GM19452 (cell line): ENCODE measurements at regions not wholly inside any gene's neighbourhood (a gene's known extent, or its start where the extent isn't known, plus 50 kb on each side); places are given as distances from the start of the nearest gene placed in this dataset.
"Not testable (repeated sequence)": the region's sequence is repeated elsewhere in the genome, so short reads cannot be mapped to it uniquely, and the experiment has no call there.

Source experiments
- ATAC-seq: cut with Tn5 transposase; IDR thresholded peaks from one replicate; pipeline ENCODE4 v1.9.1; 2021; ENCODE audit not compliant: unreplicated experiment

- ATAC-seq, result not testable (repeated sequence)
Measured at GRCh38 chr12:29029484-29029883, 119.6 kb upstream of the FAR2 start.

GRCh38 chr12:29030006-29030405, 119.1 kb upstream of the FAR2 start:
- no peak for ATAC-seq

- no peak for ATAC-seq
Measured at GRCh38 chr12:29032446-29032845, 116.6 kb upstream of the FAR2 start.

GRCh38 chr12:29033519-29033918, 115.6 kb upstream of the FAR2 start:
- no peak for ATAC-seq

GRCh38 chr12:29035112-29035511, 114.0 kb upstream of the FAR2 start:
- ATAC-seq, result no peak

GRCh38 chr12:29039013-29039412, 110.1 kb upstream of the FAR2 start:
- ATAC-seq, result no peak

GRCh38 chr12:29041621-29042020, 107.5 kb upstream of the FAR2 start:
- ATAC-seq, result no peak

- ATAC-seq, result no peak
Measured at GRCh38 chr12:29043069-29043468, 106.0 kb upstream of the FAR2 start.

- ATAC-seq, result no peak
Measured at GRCh38 chr12:29044799-29045198, 104.3 kb upstream of the FAR2 start.

GRCh38 chr12:29048787-29049186, 100.3 kb upstream of the FAR2 start:
- no peak for ATAC-seq

GRCh38 chr12:29050503-29050902, 98.6 kb upstream of the FAR2 start:
- ATAC-seq, result peak; percentile 80

GRCh38 chr12:29051221-29051620, 97.9 kb upstream of the FAR2 start:
- ATAC-seq, result no peak

- ATAC-seq, result no peak
Measured at GRCh38 chr12:29053567-29053966, 95.5 kb upstream of the FAR2 start.

GRCh38 chr12:29054858-29055663, 94.0 kb upstream of the FAR2 start:
- no peak for ATAC-seq

GRCh38 chr12:29066011-29066588, 83.0 kb upstream of the FAR2 start:
- no peak for ATAC-seq

GRCh38 chr12:29067430-29067829, 81.6 kb upstream of the FAR2 start:
- no peak for ATAC-seq

- no peak for ATAC-seq
Measured at GRCh38 chr12:29070309-29070708, 78.8 kb upstream of the FAR2 start.

- no peak for ATAC-seq
Measured at GRCh38 chr12:29071099-29071498, 78.0 kb upstream of the FAR2 start.

- no peak for ATAC-seq
Measured at GRCh38 chr12:29072631-29073030, 76.4 kb upstream of the FAR2 start.

- peak; percentile 91 for ATAC-seq
Measured at GRCh38 chr12:29073631-29074239, 75.3 kb upstream of the FAR2 start.

- no peak for ATAC-seq
Measured at GRCh38 chr12:29081101-29081500, 68.0 kb upstream of the FAR2 start.

GRCh38 chr12:29082522-29082921, 66.6 kb upstream of the FAR2 start:
- no peak for ATAC-seq
